Neural cell (in vitro differentiated cells): ENCODE measurements at regions not wholly inside any gene's neighbourhood (a gene's known extent, or its start where the extent isn't known, plus 50 kb on each side); places are given as distances from the start of the nearest gene placed in this dataset.

Experiments used
- H2AFZ ChIP-seq: fragments of 200-600, 300-800 bp; sonication (generic), shearing (Covaris generic); 2 replicates; pipeline ENCODE4 v1.6.0; 2014; ENCODE audit warnings: low read depth, mild to moderate bottlenecking, antibody characterized with exemption, low read length, moderate library complexity
- H3F3A ChIP-seq: fragments of 200-600 bp; shearing (Covaris generic); 2 replicates; pipeline ENCODE4 v1.6.1; 2016; ENCODE audit warnings: mild to moderate bottlenecking, moderate library complexity, mixed read lengths, antibody characterized with exemption, low read length; ENCODE audit not compliant: insufficient read depth, poor library complexity, severe bottlenecking
- H3K27ac ChIP-seq: fragments of 200-600, 300-800 bp; sonication (generic), shearing (Covaris generic); 2 replicates; pipeline ENCODE4 v1.5.1; 2014; ENCODE audit warnings: mild to moderate bottlenecking, low read length, moderate library complexity
- H3K27me3 ChIP-seq: fragments of 300-800, 200-600 bp; sonication (generic), shearing (Covaris generic); 2 replicates; pipeline ENCODE4 v1.6.0; 2014; ENCODE audit warnings: mild to moderate bottlenecking, low read depth, low read length, moderate library complexity; ENCODE audit not compliant: insufficient read depth
- H3K36me3 ChIP-seq: fragments of 300-800, 200-600 bp; sonication (generic), shearing (Covaris generic); 2 replicates; pipeline ENCODE4 v1.5.1; 2014; ENCODE audit warnings: mild to moderate bottlenecking, antibody characterized with exemption, low read length, moderate library complexity; ENCODE audit not compliant: insufficient read depth
- H3K4me2 ChIP-seq: fragments of 300-800, 200-600 bp; sonication (generic), shearing (Covaris generic); 2 replicates; pipeline ENCODE4 v1.6.0; 2014; ENCODE audit warnings: mild to moderate bottlenecking, low read length
- H3K4me3 ChIP-seq: fragments of 300-800, 200-600 bp; sonication (generic), shearing (Covaris generic); 2 replicates; pipeline ENCODE4 v1.5.1; 2014; ENCODE audit warnings: mild to moderate bottlenecking, low read length, moderate library complexity
- H3K79me2 ChIP-seq: fragments of 200-600 bp; shearing (Covaris generic); replicated peaks from 2 replicates; pipeline ENCODE4 v1.6.0; 2014; ENCODE audit warnings: mild to moderate bottlenecking, low read length, moderate library complexity; ENCODE audit not compliant: insufficient read depth
- H3K9ac ChIP-seq: fragments of 300-800, 200-600 bp; sonication (generic), shearing (Covaris generic); 2 replicates; pipeline ENCODE4 v1.6.1; 2016; ENCODE audit warnings: mild to moderate bottlenecking, low read length, mixed read lengths
- H3K9me2 ChIP-seq: fragments of 200-600 bp; shearing (Covaris generic); 2 replicates; pipeline ENCODE4 v1.6.1; 2016; ENCODE audit warnings: mild to moderate bottlenecking, low read length, mixed read lengths; ENCODE audit not compliant: insufficient read depth
- H3K9me3 ChIP-seq: fragments of 200-600, 300-800 bp; sonication (generic), shearing (Covaris generic); 2 replicates; pipeline ENCODE4 v1.6.1; 2016; ENCODE audit warnings: mild to moderate bottlenecking, mixed run types, low read length, moderate library complexity, mixed read lengths
- H4K20me1 ChIP-seq: fragments of 200-600 bp; shearing (Covaris generic); 2 replicates; pipeline ENCODE4 v1.6.1; 2016; ENCODE audit warnings: mild to moderate bottlenecking, mixed run types; ENCODE audit not compliant: insufficient read depth
- EP300 ChIP-seq: fragments of 450-650 bp; conservative IDR thresholded peaks from 2 replicates; pipeline ENCODE4 v1.6.1; 2014; ENCODE audit warnings: antibody characterized with exemption, mild to moderate bottlenecking, moderate library complexity; ENCODE audit not compliant: poor library complexity, severe bottlenecking
- EZH2 ChIP-seq: fragments of 200-600, 300-800 bp; shearing (Covaris generic), sonication (generic); IDR thresholded peaks from 2 replicates; pipeline ENCODE4 v1.6.1; 2014; ENCODE audit warnings: antibody characterized with exemption, low read length, borderline replicate concordance, mild to moderate bottlenecking; ENCODE audit not compliant: insufficient read depth, poor library complexity, severe bottlenecking
- MXI1 ChIP-seq: fragments of 450-650 bp; conservative IDR thresholded peaks from 2 replicates; pipeline ENCODE4 v1.6.1; 2014; ENCODE audit warnings: antibody characterized with exemption, mild to moderate bottlenecking; ENCODE audit not compliant: poor library complexity, severe bottlenecking
- POLR2AphosphoS5 ChIP-seq: IDR thresholded peaks from 2 replicates; pipeline ENCODE4 v1.6.1; 2012
- RAD21 ChIP-seq: fragments of 450-650 bp; conservative IDR thresholded peaks from 2 replicates; pipeline ENCODE4 v1.6.1; 2014; ENCODE audit warnings: antibody characterized with exemption, mild to moderate bottlenecking, moderate library complexity
- REST ChIP-seq: IDR thresholded peaks from 2 replicates; pipeline ENCODE4 v1.6.1; 2012; ENCODE audit warnings: borderline replicate concordance
- SMC3 ChIP-seq: fragments of 450-650 bp; conservative IDR thresholded peaks from 2 replicates; pipeline ENCODE4 v1.6.1; 2014; ENCODE audit warnings: antibody characterized with exemption, mild to moderate bottlenecking, moderate library complexity; ENCODE audit not compliant: poor library complexity
- TAF1 ChIP-seq: IDR thresholded peaks from 2 replicates; pipeline ENCODE4 v1.6.1; 2012; ENCODE audit warnings: low read depth
- TF ChIP-seq, protein P1 (sequence below): fragments of 450-650 bp; IDR thresholded peaks from 2 replicates; pipeline ENCODE4 v1.5.1; 2014; ENCODE audit warnings: antibody characterized with exemption, mild to moderate bottlenecking, moderate library complexity; ENCODE audit not compliant: poor library complexity, severe bottlenecking

GRCh38 chr15:69814932-69815331 lies 282.8 kb downstream of the TLE3 start:
- Histone ChIP-seq H3K4me3 (no peak overlapping the region), H3K9ac (no peak overlapping the region), H2AFZ (no peak overlapping the region), H3K9me2 (no peaks in the 10 kb centered on the region), H3K27ac (no peak overlapping the region), H3F3A (no peaks in the 10 kb centered on the region), H3K4me2 (no peak overlapping the region), H3K79me2 (no peaks in the 10 kb centered on the region), H3K27me3 (no peaks in the 10 kb centered on the region), H3K9me3 (no peaks in the 10 kb centered on the region), H4K20me1 (no peaks in the 10 kb centered on the region), H3K36me3 (no peaks in the 10 kb centered on the region)
- TF ChIP-seq EZH2: no peak
- TF ChIP-seq TAF1: no peak
- TF ChIP-seq SMC3: no peak

- TF ChIP-seq, protein P1, sequence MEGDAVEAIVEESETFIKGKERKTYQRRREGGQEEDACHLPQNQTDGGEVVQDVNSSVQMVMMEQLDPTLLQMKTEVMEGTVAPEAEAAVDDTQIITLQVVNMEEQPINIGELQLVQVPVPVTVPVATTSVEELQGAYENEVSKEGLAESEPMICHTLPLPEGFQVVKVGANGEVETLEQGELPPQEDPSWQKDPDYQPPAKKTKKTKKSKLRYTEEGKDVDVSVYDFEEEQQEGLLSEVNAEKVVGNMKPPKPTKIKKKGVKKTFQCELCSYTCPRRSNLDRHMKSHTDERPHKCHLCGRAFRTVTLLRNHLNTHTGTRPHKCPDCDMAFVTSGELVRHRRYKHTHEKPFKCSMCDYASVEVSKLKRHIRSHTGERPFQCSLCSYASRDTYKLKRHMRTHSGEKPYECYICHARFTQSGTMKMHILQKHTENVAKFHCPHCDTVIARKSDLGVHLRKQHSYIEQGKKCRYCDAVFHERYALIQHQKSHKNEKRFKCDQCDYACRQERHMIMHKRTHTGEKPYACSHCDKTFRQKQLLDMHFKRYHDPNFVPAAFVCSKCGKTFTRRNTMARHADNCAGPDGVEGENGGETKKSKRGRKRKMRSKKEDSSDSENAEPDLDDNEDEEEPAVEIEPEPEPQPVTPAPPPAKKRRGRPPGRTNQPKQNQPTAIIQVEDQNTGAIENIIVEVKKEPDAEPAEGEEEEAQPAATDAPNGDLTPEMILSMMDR: no peak
- no peak overlapping the region for H3K9ac ChIP-seq
- H3K4me2 ChIP-seq: no peak overlapping the region
- H3F3A ChIP-seq: no peaks in the 10 kb centered on the region
- H3K36me3 ChIP-seq: no peaks in the 10 kb centered on the region
- H3K27ac ChIP-seq: no peak overlapping the region
- no peak overlapping the region for H3K4me3 ChIP-seq
- H3K9me3 ChIP-seq: no peaks in the 10 kb centered on the region
- no peaks in the 10 kb centered on the region for H3K9me2 ChIP-seq
- no peaks in the 10 kb centered on the region for H3K79me2 ChIP-seq
- no peaks in the 10 kb centered on the region for H4K20me1 ChIP-seq
- no peaks in the 10 kb centered on the region for H3K27me3 ChIP-seq
- H2AFZ ChIP-seq: no peak overlapping the region
These were observed 281.9 kb downstream of the TLE3 start for GRCh38 chr15:69815793-69816192.

DNA sequence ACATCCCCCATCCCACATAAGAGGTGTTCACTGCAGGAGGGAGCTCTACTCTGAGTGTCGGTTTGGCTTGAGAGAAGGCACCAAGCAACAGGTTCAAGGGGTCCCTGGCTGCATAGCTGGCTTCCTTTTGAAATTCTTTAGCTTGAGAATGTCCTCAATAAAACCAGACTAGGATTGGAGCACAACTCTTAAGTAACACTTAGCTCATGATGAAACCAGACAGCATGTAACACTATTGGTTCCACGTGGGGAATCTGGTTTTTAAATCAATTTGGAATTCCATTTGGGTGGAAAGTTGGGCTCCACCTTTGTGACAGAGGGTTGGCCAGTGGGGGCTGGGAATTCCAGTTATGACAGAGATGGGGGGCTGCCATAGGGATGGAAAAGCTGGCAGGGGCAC lies 281.2 kb downstream of the TLE3 start:
- Histone ChIP-seq H3K9me3 (no peaks in the 10 kb centered on the region), H3K79me2 (no peaks in the 10 kb centered on the region), H3K27ac (no peak overlapping the region), H3K36me3 (no peaks in the 10 kb centered on the region), H3K4me3 (no peak overlapping the region), H3K9ac (no peak overlapping the region), H3K9me2 (no peaks in the 10 kb centered on the region), H3K27me3 (no peaks in the 10 kb centered on the region), H3K4me2 (no peak overlapping the region), H2AFZ (no peak overlapping the region), H3F3A (no peaks in the 10 kb centered on the region), H4K20me1 (no peaks in the 10 kb centered on the region)
- TF ChIP-seq REST: no peak
- TF ChIP-seq RAD21: no peak
- no peak for TF ChIP-seq POLR2AphosphoS5
- TF ChIP-seq, protein P1: no peak
- no peak for TF ChIP-seq EP300
- TF ChIP-seq TAF1: no peak
- TF ChIP-seq SMC3: no peak
- TF ChIP-seq MXI1: no peak
- no peak for TF ChIP-seq EZH2
